Gastroesophageal sphincter (tissue), 4 donors: ENCODE measurements at regions not wholly inside any gene's neighbourhood (a gene's known extent, or its start where the extent isn't known, plus 50 kb on each side); places are given as distances from the start of the nearest gene placed in this dataset.
A peak's percentile ranks its signal among the peaks of the same experiment; 100 is the strongest.

ENCODE experiments used
- ATAC-seq: fragments of 150-250 bp; one replicate; pipeline ENCODE4 v1.9.1; 2016; ENCODE audit warnings: mild to moderate bottlenecking, moderate library complexity
- H3K27ac ChIP-seq, 4 donors: fragments of 200-600 bp; sonication (generic) in 3 of 4; 1 replicate in 3 of 4; 2 replicates in 1 of 4; pipeline ENCODE4 v1.5.1; 2016 to 2019
- H3K27me3 ChIP-seq: fragments of 200-600 bp; sonication (generic); one replicate; pipeline ENCODE4 v1.5.1; 2019
- H3K36me3 ChIP-seq, 2 donors: fragments of 200-600 bp; sonication (generic); one replicate each; pipeline ENCODE4 v1.5.1; 2019; ENCODE audit warnings: control low read depth in 1 of 2
- H3K4me1 ChIP-seq, 3 donors: fragments of 200-600 bp; sonication (generic); 1 replicate in 2 of 3; 2 replicates in 1 of 3; pipeline ENCODE4 v1.5.1; 2016 to 2019; ENCODE audit warnings: control low read depth in 2 of 3
- H3K4me3 ChIP-seq, 2 donors: fragments of 200-600 bp; sonication (generic); one replicate each; pipeline ENCODE4 v1.5.1; 2019; ENCODE audit warnings: mild to moderate bottlenecking in 1 of 2, moderate library complexity in 1 of 2
- H3K9me3 ChIP-seq, 3 donors: fragments of 200-600 bp; sonication (generic); one replicate each; pipeline ENCODE4 v1.5.1; 2017 to 2019; ENCODE audit warnings: control low read depth in 2 of 3
- CTCF ChIP-seq, 4 experiments: fragments of 200-600 bp in 2 of 4; fragments of 450-650 bp in 2 of 4; sonication (generic) in 1 of 4; IDR thresholded peaks; one replicate each; pipeline ENCODE4 v1.5.1; 2017 to 2019; ENCODE audit warnings: antibody characterized with exemption in 4 of 4, mild to moderate bottlenecking in 2 of 4, moderate library complexity in 2 of 4
- EP300 ChIP-seq: sonication (generic); formaldehyde crosslinking; IDR thresholded peaks from one replicate; pipeline ENCODE4 v1.6.1; 2017; ENCODE audit warnings: antibody characterized with exemption, mild to moderate bottlenecking
- POLR2A ChIP-seq, 2 donors: fragments of 450-650 bp; IDR thresholded peaks; one replicate each; pipeline ENCODE4 v1.6.1; 2017; ENCODE audit warnings: antibody characterized with exemption in 2 of 2, mild to moderate bottlenecking in 2 of 2, moderate library complexity in 1 of 2
- POLR2AphosphoS5 ChIP-seq: sonication (generic); formaldehyde crosslinking; IDR thresholded peaks from one replicate; pipeline ENCODE4 v1.6.1; 2017; ENCODE audit warnings: antibody characterized with exemption
- WGBS, 2 donors: methylation state at CpG; one replicate each; pipeline ENCODE4 v1.1.5; 2018; ENCODE audit warnings: low coverage in 1 of 2; 5-methylcytosine and 5-hydroxymethylcytosine counted together

GRCh38 chr13:27354379-27354778, 70.0 kb upstream of the GTF3A start:
- ATAC-seq, result peak; percentile 50
- Histone ChIP-seq H3K27me3 (no peaks in the 10 kb centered on the region), H3K9me3 (no peaks in the 10 kb centered on the region), H3K4me3 (no peak overlapping the region), H3K4me1 (peaks cover 0 to 31% (median 8%) of the 10 kb centered on the region in 3 donors), H3K27ac (peak overlapping the region in 3 of 4 donors; percentile 73 to 81 (median 79)), H3K36me3 (no peaks in the 10 kb centered on the region)
- TF ChIP-seq POLR2A (IDR thresholded peaks at IDR 0.05), result no peak
- peak; percentile 37 for TF ChIP-seq POLR2AphosphoS5
- TF ChIP-seq EP300, result no peak
- peak; percentile 12 to 65 (median 40) for TF ChIP-seq CTCF (IDR thresholded peaks at IDR 0.05)
- 8% methylated on average over 3 of the region's 3 CpGs; no CpG with 5 or more reads in 1 of the 2 donors for WGBS, 2 donors

GRCh38 chr13:27355894-27356293, 68.5 kb upstream of the GTF3A start:
- H3K27me3 ChIP-seq, result no peaks in the 10 kb centered on the region
- H3K27ac ChIP-seq, result peak overlapping the region in 3 of 4 donors; percentile 31 to 40 (median 37)
- peaks cover 0 to 31% (median 8%) of the 10 kb centered on the region in 3 donors for H3K4me1 ChIP-seq
- no peak overlapping the region for H3K4me3 ChIP-seq
- ATAC-seq, result no peak
- TF ChIP-seq POLR2A (IDR thresholded peaks at IDR 0.05) (no peak), EP300 (no peak), CTCF (IDR thresholded peaks at IDR 0.05) (no peak), POLR2AphosphoS5 (no peak)
- WGBS, 2 donors, result 74 to 89% methylated on average over 3 of the region's 7 CpGs
- no peaks in the 10 kb centered on the region for H3K36me3 ChIP-seq
- no peaks in the 10 kb centered on the region for H3K9me3 ChIP-seq

GRCh38 chr13:27358420-27358819, 66.0 kb upstream of the GTF3A start:
- no peak overlapping the region for H3K27ac ChIP-seq
- peaks cover 4% of the 10 kb centered on the region for H3K27me3 ChIP-seq
- ATAC-seq, result no peak
- no peak overlapping the region for H3K4me3 ChIP-seq
- no peaks in the 10 kb centered on the region for H3K36me3 ChIP-seq
- no peaks in the 10 kb centered on the region for H3K9me3 ChIP-seq
- TF ChIP-seq POLR2AphosphoS5 (no peak), CTCF (IDR thresholded peaks at IDR 0.05) (no peak), POLR2A (IDR thresholded peaks at IDR 0.05) (no peak), EP300 (no peak)
- peaks cover 0 to 27% (median 13%) of the 10 kb centered on the region in 3 donors for H3K4me1 ChIP-seq
- 50 to 76% methylated on average over 1 to 6 of the region's 6 CpGs for WGBS, 2 donors

- Histone ChIP-seq H3K9me3 (no peaks in the 10 kb centered on the region), H3K36me3 (no peaks in the 10 kb centered on the region), H3K4me3 (no peak overlapping the region), H3K27me3 (peaks cover 4% of the 10 kb centered on the region), H3K4me1 (peaks cover 0 to 18% (median 7%) of the 10 kb centered on the region in 3 donors), H3K27ac (no peak overlapping the region)
- TF ChIP-seq CTCF (IDR thresholded peaks at IDR 0.05) (peak; percentile 58 to 76 (median 72)), EP300 (no peak)
- WGBS, 2 donors, result 0 to 15% methylated on average over 4 to 5 of the region's 6 CpGs
- ATAC-seq, result peak; percentile 58
Observed at GRCh38 chr13:27359199-27359821, 65.1 kb upstream of the GTF3A start.

GRCh38 chr13:27360562-27360961, 63.9 kb upstream of the GTF3A start:
- H3K4me3 ChIP-seq, result no peak overlapping the region
- no peak for TF ChIP-seq POLR2A (IDR thresholded peaks at IDR 0.05)
- TF ChIP-seq POLR2AphosphoS5, result no peak
- no peak for TF ChIP-seq EP300
- TF ChIP-seq CTCF (IDR thresholded peaks at IDR 0.05), result no peak
- H3K27ac ChIP-seq, result no peak overlapping the region
- no peaks in the 10 kb centered on the region for H3K36me3 ChIP-seq
- H3K27me3 ChIP-seq, result peaks cover 4% of the 10 kb centered on the region
- no peak for ATAC-seq
- 47 to 79% methylated on average over 3 to 9 of the region's 9 CpGs for WGBS, 2 donors
- H3K4me1 ChIP-seq, result peaks cover 0 to 13% (median 5%) of the 10 kb centered on the region in 3 donors
- no peaks in the 10 kb centered on the region for H3K9me3 ChIP-seq
